SK-N-SH treated with all-trans-retinoic acid at 6 μM for 48 hours (cell line): ENCODE measurements at regions not wholly inside any gene's neighbourhood (a gene's known extent, or its start where the extent isn't known, plus 50 kb on each side); places are given as distances from the start of the nearest gene placed in this dataset.

Source experiments
- ATAC-seq: fragments of 200-7000 bp; cut with Tn5 transposase; 3 replicates; pipeline ENCODE4 v1.9.1; 2020; ENCODE audit warnings: mild to moderate bottlenecking, moderate library complexity
- ARNTL ChIP-seq: fragments of 450-650 bp; formaldehyde crosslinking; IDR thresholded peaks from 2 replicates; pipeline ENCODE4 v1.5.0; 2020; ENCODE audit warnings: low read depth, mild to moderate bottlenecking, moderate library complexity, borderline replicate concordance
- BACH2 ChIP-seq: fragments of 250-450 bp; sonication (Bioruptor Pico); IDR thresholded peaks from 2 replicates; pipeline ENCODE4 v1.9.0; 2021; ENCODE audit warnings: mild to moderate bottlenecking, borderline replicate concordance
- CSDC2 ChIP-seq: fragments of 250-450 bp; sonication (Bioruptor Pico); IDR thresholded peaks from 2 replicates; pipeline ENCODE4 v1.5.0; 2020; ENCODE audit warnings: mild to moderate bottlenecking, moderate library complexity
- ESRRG ChIP-seq: fragments of 250-450 bp; sonication (Bioruptor Pico); IDR thresholded peaks from 2 replicates; pipeline ENCODE4 v1.6.1; 2021; ENCODE audit warnings: mild to moderate bottlenecking
- GLIS3 ChIP-seq: fragments of 250-450 bp; sonication (Bioruptor Pico); IDR thresholded peaks from 2 replicates; pipeline ENCODE4 v1.5.0; 2020; ENCODE audit warnings: mild to moderate bottlenecking, moderate library complexity
- ISL1 ChIP-seq: fragments of 250-450 bp; sonication (Bioruptor Pico); IDR thresholded peaks from 2 replicates; pipeline ENCODE4 v2.1.2; 2022; ENCODE audit warnings: mild to moderate bottlenecking, moderate library complexity
- OSR1 ChIP-seq: fragments of 250-450 bp; sonication (Bioruptor Pico); IDR thresholded peaks from 2 replicates; pipeline ENCODE4 v1.8.0; 2022; ENCODE audit warnings: moderate library complexity, mild to moderate bottlenecking, inconsistent platforms
- PPARA ChIP-seq: fragments of 250-450 bp; sonication (Bioruptor Pico); IDR thresholded peaks from 2 replicates; pipeline ENCODE4 v1.5.0; 2020; ENCODE audit warnings: mild to moderate bottlenecking, borderline replicate concordance
- SNAI2 ChIP-seq: fragments of 250-450 bp; sonication (Bioruptor Pico); IDR thresholded peaks from 2 replicates; pipeline ENCODE4 v1.5.0; 2020; ENCODE audit warnings: mild to moderate bottlenecking, moderate library complexity
- TCF4 ChIP-seq: fragments of 250-450 bp; sonication (Bioruptor Pico); IDR thresholded peaks from 2 replicates; pipeline ENCODE4 v1.8.0; 2021; ENCODE audit warnings: mild to moderate bottlenecking, moderate library complexity, borderline replicate concordance
- TOX ChIP-seq: fragments of 250-450 bp; sonication (Bioruptor Pico); IDR thresholded peaks from 2 replicates; pipeline ENCODE4 v1.8.0; 2021; ENCODE audit warnings: mild to moderate bottlenecking, moderate library complexity, borderline replicate concordance
- ZC3H10 ChIP-seq: fragments of 250-450 bp; sonication (Bioruptor Pico); IDR thresholded peaks from 2 replicates; pipeline ENCODE4 v1.5.1; 2021; ENCODE audit warnings: mild to moderate bottlenecking, moderate library complexity
- ZFP3 ChIP-seq: fragments of 250-450 bp; sonication (Bioruptor Pico); IDR thresholded peaks from 2 replicates; pipeline ENCODE4 v1.5.0; 2020; ENCODE audit warnings: mild to moderate bottlenecking, moderate library complexity
- ZFP30 ChIP-seq: fragments of 450-650 bp; formaldehyde crosslinking; IDR thresholded peaks from 2 replicates; pipeline ENCODE4 v1.5.0; 2022; ENCODE audit warnings: mild to moderate bottlenecking, moderate library complexity
- ZNF565 ChIP-seq: fragments of 450-650 bp; formaldehyde crosslinking; conservative IDR thresholded peaks from 2 replicates; pipeline ENCODE4 v1.5.0; 2020; ENCODE audit warnings: low read depth, mild to moderate bottlenecking, moderate library complexity
- ZNF70 ChIP-seq: fragments of 450-650 bp; formaldehyde crosslinking; IDR thresholded peaks from 2 replicates; pipeline ENCODE4 v1.5.0; 2020; ENCODE audit warnings: mild to moderate bottlenecking, moderate library complexity
- ZNF8 ChIP-seq: fragments of 450-650 bp; formaldehyde crosslinking; IDR thresholded peaks from 2 replicates; pipeline ENCODE4 v1.5.0; 2020; ENCODE audit warnings: mild to moderate bottlenecking, moderate library complexity
- TF ChIP-seq, protein P1 (sequence below): fragments of 250-450 bp; sonication (Bioruptor Pico); IDR thresholded peaks from 2 replicates; pipeline ENCODE4 v1.8.0; 2020; ENCODE audit warnings: mild to moderate bottlenecking, moderate library complexity, borderline replicate concordance
- TF ChIP-seq, protein P2 (sequence below): fragments of 250-450 bp; sonication (Bioruptor Pico); IDR thresholded peaks from 2 replicates; pipeline ENCODE4 v1.5.1; 2020; ENCODE audit warnings: low read depth, mild to moderate bottlenecking, moderate library complexity
- TF ChIP-seq, protein P3 (sequence below): fragments of 250-450 bp; sonication (Bioruptor Pico); IDR thresholded peaks from 2 replicates; pipeline ENCODE4 v1.5.1; 2021; ENCODE audit warnings: mild to moderate bottlenecking, moderate library complexity

GRCh38 chr12:58163021-58163420 is 221.7 kb downstream of the ATP23 start:
- TF ChIP-seq ZFP30 (CRISPR knock-in tag) = no peak
- TF ChIP-seq TCF4 = no peak
- TF ChIP-seq, protein P1, sequence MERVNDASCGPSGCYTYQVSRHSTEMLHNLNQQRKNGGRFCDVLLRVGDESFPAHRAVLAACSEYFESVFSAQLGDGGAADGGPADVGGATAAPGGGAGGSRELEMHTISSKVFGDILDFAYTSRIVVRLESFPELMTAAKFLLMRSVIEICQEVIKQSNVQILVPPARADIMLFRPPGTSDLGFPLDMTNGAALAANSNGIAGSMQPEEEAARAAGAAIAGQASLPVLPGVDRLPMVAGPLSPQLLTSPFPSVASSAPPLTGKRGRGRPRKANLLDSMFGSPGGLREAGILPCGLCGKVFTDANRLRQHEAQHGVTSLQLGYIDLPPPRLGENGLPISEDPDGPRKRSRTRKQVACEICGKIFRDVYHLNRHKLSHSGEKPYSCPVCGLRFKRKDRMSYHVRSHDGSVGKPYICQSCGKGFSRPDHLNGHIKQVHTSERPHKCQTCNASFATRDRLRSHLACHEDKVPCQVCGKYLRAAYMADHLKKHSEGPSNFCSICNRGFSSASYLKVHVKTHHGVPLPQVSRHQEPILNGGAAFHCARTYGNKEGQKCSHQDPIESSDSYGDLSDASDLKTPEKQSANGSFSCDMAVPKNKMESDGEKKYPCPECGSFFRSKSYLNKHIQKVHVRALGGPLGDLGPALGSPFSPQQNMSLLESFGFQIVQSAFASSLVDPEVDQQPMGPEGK (CRISPR knock-in tag) = no peak
- TF ChIP-seq, protein P2, sequence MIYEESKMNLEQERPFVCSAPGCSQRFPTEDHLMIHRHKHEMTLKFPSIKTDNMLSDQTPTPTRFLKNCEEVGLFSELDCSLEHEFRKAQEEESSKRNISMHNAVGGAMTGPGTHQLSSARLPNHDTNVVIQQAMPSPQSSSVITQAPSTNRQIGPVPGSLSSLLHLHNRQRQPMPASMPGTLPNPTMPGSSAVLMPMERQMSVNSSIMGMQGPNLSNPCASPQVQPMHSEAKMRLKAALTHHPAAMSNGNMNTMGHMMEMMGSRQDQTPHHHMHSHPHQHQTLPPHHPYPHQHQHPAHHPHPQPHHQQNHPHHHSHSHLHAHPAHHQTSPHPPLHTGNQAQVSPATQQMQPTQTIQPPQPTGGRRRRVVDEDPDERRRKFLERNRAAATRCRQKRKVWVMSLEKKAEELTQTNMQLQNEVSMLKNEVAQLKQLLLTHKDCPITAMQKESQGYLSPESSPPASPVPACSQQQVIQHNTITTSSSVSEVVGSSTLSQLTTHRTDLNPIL = no peak
- no peak for TF ChIP-seq ZFP3 (CRISPR knock-in tag)
- no peak for TF ChIP-seq ZNF70 (CRISPR knock-in tag)
- TF ChIP-seq OSR1 (CRISPR knock-in tag) = no peak
- no peak for TF ChIP-seq PPARA
- TF ChIP-seq ESRRG (CRISPR knock-in tag) = no peak
- TF ChIP-seq ZNF565 (CRISPR knock-in tag) = no peak
- no peak for TF ChIP-seq SNAI2 (CRISPR knock-in tag)
- TF ChIP-seq, protein P3, sequence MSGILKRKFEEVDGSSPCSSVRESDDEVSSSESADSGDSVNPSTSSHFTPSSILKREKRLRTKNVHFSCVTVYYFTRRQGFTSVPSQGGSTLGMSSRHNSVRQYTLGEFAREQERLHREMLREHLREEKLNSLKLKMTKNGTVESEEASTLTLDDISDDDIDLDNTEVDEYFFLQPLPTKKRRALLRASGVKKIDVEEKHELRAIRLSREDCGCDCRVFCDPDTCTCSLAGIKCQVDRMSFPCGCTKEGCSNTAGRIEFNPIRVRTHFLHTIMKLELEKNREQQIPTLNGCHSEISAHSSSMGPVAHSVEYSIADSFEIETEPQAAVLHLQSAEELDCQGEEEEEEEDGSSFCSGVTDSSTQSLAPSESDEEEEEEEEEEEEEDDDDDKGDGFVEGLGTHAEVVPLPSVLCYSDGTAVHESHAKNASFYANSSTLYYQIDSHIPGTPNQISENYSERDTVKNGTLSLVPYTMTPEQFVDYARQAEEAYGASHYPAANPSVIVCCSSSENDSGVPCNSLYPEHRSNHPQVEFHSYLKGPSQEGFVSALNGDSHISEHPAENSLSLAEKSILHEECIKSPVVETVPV (CRISPR knock-in tag) = no peak
- TF ChIP-seq TOX = no peak
- no peak for TF ChIP-seq GLIS3 (CRISPR knock-in tag)
- TF ChIP-seq ZC3H10 (CRISPR knock-in tag) = no peak
- TF ChIP-seq ZNF8 (CRISPR knock-in tag) = no peak
- no peak for ATAC-seq

DNA sequence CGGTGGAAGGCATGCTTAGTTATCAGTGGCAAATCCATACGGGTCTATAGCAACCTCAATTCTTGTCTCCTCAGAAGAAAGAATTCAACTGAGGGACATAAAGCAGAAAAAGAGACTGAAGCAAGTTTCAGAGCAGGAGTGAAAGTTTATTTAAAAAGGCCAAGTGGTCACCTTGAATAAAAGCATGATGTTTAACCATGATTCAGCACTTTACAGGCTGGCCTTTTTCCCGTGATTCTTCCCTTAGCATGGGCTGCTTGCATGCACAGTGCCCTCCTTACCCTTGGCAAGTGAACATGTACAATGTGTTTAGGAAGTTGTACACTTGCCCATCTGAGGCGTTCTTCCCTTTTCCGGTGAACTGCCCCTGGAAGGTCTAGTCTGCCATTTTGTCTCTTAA is 225.3 kb downstream of the ATP23 start:
- no peak for TF ChIP-seq SNAI2 (CRISPR knock-in tag)
- no peak for ATAC-seq

DNA sequence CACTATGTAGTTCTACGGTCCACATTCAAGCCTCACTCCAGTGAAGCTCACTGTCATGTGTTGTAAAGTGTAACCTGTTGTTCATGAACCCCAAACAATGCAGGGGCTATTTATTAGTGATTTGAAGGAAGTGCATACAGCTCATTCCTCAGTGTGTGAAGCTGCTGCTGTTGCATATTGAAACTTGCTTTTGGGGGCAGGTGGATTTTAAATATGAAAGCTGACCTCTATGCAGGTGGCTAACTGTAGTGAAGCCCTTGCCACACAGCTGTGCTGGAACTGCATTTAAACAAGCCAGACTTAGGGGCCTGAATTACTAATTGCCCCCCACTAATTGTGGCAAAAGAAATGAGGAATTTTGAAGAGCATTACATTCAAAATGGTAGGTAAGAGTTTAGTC is 226.3 kb downstream of the ATP23 start:
- ATAC-seq = no peak
- TF ChIP-seq, protein P1 (CRISPR knock-in tag) = no peak
- no peak for TF ChIP-seq OSR1 (CRISPR knock-in tag)
- TF ChIP-seq ZNF8 (CRISPR knock-in tag) = no peak
- TF ChIP-seq ISL1 = no peak
- no peak for TF ChIP-seq CSDC2
- no peak for TF ChIP-seq ZNF565 (CRISPR knock-in tag)
- TF ChIP-seq BACH2 (CRISPR knock-in tag) = no peak
- TF ChIP-seq, protein P3 (CRISPR knock-in tag) = no peak
- TF ChIP-seq ZC3H10 (CRISPR knock-in tag) = no peak
- no peak for TF ChIP-seq ARNTL
- no peak for TF ChIP-seq SNAI2 (CRISPR knock-in tag)
- no peak for TF ChIP-seq PPARA
- no peak for TF ChIP-seq ESRRG (CRISPR knock-in tag)
- TF ChIP-seq ZFP3 (CRISPR knock-in tag) = no peak
- no peak for TF ChIP-seq ZNF70 (CRISPR knock-in tag)

GRCh38 chr12:58169826-58170225 is 228.5 kb downstream of the ATP23 start:
- no peak for ATAC-seq
- TF ChIP-seq ZNF70 (CRISPR knock-in tag) (no peak), TOX (no peak), ZNF8 (CRISPR knock-in tag) (no peak), ARNTL (no peak), ZNF565 (CRISPR knock-in tag) (no peak)
- TF ChIP-seq, protein P1 (CRISPR knock-in tag) = no peak
- TF ChIP-seq, protein P3 (CRISPR knock-in tag) = no peak
